ENCODE measurements at regions not wholly inside any gene's neighbourhood (a gene's known extent, or its start where the extent isn't known, plus 50 kb on each side); places are given as distances from the start of the nearest gene placed in this dataset.
A peak's percentile ranks its signal among the peaks of the same experiment; 100 is the strongest.

DNA sequence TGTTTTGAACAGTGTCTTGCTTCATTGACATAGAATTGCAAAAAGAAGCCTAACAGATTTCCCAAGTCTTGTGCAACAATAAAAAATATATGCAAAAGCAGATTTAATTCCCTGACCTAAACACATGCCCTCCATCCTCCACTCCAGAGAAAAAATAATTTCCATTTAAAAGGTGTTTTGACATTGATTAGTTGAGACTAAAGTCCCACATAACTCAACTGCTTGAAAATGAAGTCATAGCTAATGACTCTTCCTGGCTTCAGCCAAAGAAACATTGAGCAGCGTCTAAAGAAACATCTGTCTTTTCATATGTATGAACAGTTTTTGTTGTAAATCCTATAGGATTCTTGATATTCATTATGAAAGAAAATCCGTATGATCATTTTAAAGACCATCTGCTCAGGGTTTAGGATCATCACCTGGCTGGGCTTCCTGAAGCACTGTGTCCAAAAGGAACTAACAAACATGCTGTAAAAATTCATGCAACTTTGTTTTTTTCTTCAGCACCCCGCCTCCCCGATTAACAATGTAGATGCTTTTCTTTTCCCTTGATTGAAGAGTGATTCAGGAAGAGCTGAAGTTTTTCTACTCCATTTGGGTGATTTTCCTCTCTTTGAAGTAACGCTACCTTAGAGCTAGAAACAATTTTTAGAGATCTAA, 273.4 kb downstream of the HS3ST1 start:
- H3K27me3 Mint-ChIP-seq: no peaks in the 10 kb centered on the region
- TF ChIP-seq, protein P1, sequence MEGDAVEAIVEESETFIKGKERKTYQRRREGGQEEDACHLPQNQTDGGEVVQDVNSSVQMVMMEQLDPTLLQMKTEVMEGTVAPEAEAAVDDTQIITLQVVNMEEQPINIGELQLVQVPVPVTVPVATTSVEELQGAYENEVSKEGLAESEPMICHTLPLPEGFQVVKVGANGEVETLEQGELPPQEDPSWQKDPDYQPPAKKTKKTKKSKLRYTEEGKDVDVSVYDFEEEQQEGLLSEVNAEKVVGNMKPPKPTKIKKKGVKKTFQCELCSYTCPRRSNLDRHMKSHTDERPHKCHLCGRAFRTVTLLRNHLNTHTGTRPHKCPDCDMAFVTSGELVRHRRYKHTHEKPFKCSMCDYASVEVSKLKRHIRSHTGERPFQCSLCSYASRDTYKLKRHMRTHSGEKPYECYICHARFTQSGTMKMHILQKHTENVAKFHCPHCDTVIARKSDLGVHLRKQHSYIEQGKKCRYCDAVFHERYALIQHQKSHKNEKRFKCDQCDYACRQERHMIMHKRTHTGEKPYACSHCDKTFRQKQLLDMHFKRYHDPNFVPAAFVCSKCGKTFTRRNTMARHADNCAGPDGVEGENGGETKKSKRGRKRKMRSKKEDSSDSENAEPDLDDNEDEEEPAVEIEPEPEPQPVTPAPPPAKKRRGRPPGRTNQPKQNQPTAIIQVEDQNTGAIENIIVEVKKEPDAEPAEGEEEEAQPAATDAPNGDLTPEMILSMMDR (conservative IDR thresholded peaks at IDR 0.05): no peak
- no peaks in the 10 kb centered on the region for H3K36me3 Mint-ChIP-seq
- no peak for DNase-seq (ENCODE audit: extremely low spot score, unreplicated experiment)
- H3K4me1 Mint-ChIP-seq (ENCODE audit: unreplicated experiment): peaks cover 16% of the 10 kb centered on the region
- no peaks in the 10 kb centered on the region for H3K9me3 Mint-ChIP-seq
- no peak overlapping the region for H3K4me3 Mint-ChIP-seq
- H3K27ac Mint-ChIP-seq: no peak overlapping the region

DNA sequence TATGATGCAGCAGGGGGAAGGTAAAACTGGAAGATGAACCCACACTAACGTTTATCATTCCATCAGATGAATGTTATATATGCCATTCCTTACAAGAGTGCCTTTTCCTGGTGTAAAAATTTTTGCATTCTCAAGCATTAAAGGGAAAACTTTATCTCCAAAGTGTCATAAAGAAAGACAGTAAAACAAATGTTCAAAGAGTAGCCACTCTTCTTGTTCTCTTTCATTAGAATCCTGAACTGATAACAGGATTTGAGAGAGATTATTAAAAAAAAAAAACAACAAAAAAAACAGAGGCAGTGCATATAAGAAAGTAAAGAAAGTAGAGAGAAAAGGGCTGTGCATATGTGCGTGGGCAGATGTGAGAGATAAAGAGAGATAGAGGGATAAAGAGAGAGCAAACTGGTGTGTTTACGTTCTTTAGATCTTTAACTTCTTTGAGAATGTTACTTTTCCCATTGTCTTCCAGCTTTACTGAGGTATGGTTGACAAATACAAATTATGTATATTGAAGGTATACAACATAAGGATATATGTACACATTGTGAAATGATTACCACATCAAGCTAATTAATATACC, 275.4 kb downstream of the HS3ST1 start:
- Mint-ChIP-seq H3K36me3 (no peaks in the 10 kb centered on the region), H3K27ac (no peak overlapping the region), H3K4me3 (no peak overlapping the region), H3K27me3 (no peaks in the 10 kb centered on the region), H3K4me1 (ENCODE audit: unreplicated experiment) (peaks cover 16% of the 10 kb centered on the region), H3K9me3 (no peaks in the 10 kb centered on the region)
- no peak for DNase-seq (ENCODE audit: extremely low spot score, unreplicated experiment)
- TF ChIP-seq, protein P1 (conservative IDR thresholded peaks at IDR 0.05): no peak

DNA sequence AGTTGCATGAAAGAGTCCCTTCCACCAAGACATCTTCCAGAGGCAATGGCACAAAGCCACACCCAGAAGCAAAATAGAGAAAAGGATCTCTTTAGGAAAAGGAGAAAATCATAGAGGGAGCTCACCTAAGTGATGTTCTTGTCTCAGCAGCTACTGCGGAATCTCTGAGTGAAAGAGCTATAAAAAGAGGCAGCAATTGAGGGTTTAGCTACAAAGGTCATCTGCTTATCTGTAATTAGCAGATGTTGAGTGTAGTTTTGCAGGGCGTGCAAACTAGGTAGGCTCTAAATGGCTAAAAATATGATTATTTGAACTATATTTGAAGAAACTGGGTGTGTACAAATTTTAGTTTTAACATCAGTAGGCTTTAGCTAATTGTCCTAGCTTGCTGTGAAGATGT, 276.0 kb downstream of the HS3ST1 start:
- H3K9me3 Mint-ChIP-seq: no peaks in the 10 kb centered on the region
- no peaks in the 10 kb centered on the region for H3K27me3 Mint-ChIP-seq
- DNase-seq (ENCODE audit: extremely low spot score, unreplicated experiment): no peak
- peaks cover 16% of the 10 kb centered on the region for H3K4me1 Mint-ChIP-seq (ENCODE audit: unreplicated experiment)
- TF ChIP-seq, protein P1 (conservative IDR thresholded peaks at IDR 0.05): no peak
- H3K4me3 Mint-ChIP-seq: no peak overlapping the region
- no peak overlapping the region for H3K27ac Mint-ChIP-seq
- no peaks in the 10 kb centered on the region for H3K36me3 Mint-ChIP-seq

DNA sequence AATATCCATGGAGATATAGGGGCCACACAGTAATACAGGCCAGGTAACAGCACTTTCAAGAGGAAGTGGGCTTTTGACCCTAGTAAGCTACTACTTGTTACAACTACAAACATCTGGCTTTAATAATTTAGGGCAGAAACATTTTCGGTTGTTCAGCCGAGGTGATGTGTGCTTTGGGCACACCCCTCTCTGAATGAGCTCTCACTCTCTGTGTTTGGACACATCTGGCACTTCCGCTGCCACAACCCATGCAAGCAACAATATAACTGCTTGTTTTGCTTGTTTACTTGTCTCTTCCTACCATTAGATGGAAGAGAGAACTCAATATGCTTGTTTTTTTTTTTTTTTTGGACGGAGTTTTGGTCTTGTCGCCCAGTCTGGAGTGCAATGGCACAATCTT, 277.2 kb downstream of the HS3ST1 start:
- H3K9me3 Mint-ChIP-seq: no peaks in the 10 kb centered on the region
- no peak overlapping the region for H3K27ac Mint-ChIP-seq
- no peak for DNase-seq (ENCODE audit: extremely low spot score, unreplicated experiment)
- no peaks in the 10 kb centered on the region for H3K36me3 Mint-ChIP-seq
- TF ChIP-seq, protein P1 (conservative IDR thresholded peaks at IDR 0.05): no peak
- H3K4me3 Mint-ChIP-seq: no peak overlapping the region
- H3K27me3 Mint-ChIP-seq: no peaks in the 10 kb centered on the region
- peaks cover 16% of the 10 kb centered on the region for H3K4me1 Mint-ChIP-seq (ENCODE audit: unreplicated experiment)

DNA sequence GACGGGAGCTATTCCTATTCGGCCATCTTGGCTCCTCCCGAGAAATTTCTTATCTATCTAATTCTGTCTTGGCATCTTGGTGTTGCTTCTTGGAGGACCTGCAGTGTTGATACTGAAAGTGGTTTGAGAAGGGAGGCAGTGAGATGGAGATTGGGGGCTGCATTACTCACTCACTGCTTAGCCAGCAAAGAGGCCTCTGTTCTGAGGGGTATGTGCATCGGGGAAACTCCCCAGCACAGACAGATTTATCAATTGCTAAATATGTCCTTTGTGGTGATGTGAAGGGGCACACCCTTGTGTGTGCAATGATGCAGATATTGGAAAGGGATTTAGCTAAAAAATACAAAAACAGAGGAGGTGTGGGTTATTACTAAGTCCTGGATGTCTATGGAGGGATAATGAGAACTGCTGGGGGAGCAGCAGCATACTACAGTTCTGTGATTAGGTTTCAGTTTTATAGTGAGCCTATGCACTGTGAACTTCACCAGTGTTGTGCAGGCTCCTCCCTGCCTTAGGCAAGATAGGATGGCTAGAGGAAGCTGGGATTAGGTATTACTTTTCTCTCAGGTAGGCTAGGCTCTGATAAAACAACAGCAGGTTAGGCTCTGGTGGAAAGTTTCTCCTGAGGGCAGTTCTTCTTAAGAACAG, 279.0 kb downstream of the HS3ST1 start:
- peak overlapping the region; percentile 54 for H3K4me3 Mint-ChIP-seq
- TF ChIP-seq, protein P1 (conservative IDR thresholded peaks at IDR 0.05): no peak
- H3K9me3 Mint-ChIP-seq: no peaks in the 10 kb centered on the region
- no peak overlapping the region for H3K27ac Mint-ChIP-seq
- DNase-seq (ENCODE audit: extremely low spot score, unreplicated experiment): no peak
- no peaks in the 10 kb centered on the region for H3K36me3 Mint-ChIP-seq
- H3K27me3 Mint-ChIP-seq: no peaks in the 10 kb centered on the region
- peaks cover 16% of the 10 kb centered on the region for H3K4me1 Mint-ChIP-seq (ENCODE audit: unreplicated experiment)

Measured in type B pancreatic cell (in vitro differentiated cells).